ENCODE measurements at regions not wholly inside any gene's neighbourhood (a gene's known extent, or its start where the extent isn't known, plus 50 kb on each side); places are given as distances from the start of the nearest gene placed in this dataset.

DNA sequence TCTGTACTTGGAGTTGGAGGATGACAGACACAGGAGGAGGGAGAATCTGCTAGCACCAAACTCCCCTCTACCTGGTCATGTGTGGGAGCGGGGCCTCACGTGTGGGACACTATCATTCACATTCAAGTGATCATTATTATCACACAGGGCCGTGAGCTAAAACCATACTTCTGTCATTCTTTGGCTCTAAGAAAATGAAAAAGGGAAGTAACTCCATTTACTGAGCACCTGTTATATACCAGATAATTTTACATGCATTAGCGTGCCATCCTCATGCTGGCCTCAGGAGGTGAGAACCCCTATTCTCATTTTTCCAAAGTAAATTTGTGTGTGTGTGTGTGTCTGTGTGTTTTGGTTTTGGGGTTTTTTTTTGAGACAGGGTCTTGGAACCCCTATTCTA lies 150.1 kb downstream of the GLI2 start:
- DNase-seq (ENCODE audit: low read depth) (no peak), FAIRE-seq (no peak)
- Histone ChIP-seq H3K36me3 (ENCODE audit: control insufficient read depth, insufficient read depth, low read length) (no peaks in the 10 kb centered on the region), H3K4me3 (ENCODE audit: low read depth, low read length) (no peak overlapping the region), H3K27me3 (ENCODE audit: control insufficient read depth, insufficient read depth, low read length) (peaks cover 3% of the 10 kb centered on the region)
- TF ChIP-seq, protein P1, sequence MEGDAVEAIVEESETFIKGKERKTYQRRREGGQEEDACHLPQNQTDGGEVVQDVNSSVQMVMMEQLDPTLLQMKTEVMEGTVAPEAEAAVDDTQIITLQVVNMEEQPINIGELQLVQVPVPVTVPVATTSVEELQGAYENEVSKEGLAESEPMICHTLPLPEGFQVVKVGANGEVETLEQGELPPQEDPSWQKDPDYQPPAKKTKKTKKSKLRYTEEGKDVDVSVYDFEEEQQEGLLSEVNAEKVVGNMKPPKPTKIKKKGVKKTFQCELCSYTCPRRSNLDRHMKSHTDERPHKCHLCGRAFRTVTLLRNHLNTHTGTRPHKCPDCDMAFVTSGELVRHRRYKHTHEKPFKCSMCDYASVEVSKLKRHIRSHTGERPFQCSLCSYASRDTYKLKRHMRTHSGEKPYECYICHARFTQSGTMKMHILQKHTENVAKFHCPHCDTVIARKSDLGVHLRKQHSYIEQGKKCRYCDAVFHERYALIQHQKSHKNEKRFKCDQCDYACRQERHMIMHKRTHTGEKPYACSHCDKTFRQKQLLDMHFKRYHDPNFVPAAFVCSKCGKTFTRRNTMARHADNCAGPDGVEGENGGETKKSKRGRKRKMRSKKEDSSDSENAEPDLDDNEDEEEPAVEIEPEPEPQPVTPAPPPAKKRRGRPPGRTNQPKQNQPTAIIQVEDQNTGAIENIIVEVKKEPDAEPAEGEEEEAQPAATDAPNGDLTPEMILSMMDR (IDR thresholded peaks at IDR 0.05; ENCODE audit: insufficient read depth, low read length, severe bottlenecking), result no peak

DNA sequence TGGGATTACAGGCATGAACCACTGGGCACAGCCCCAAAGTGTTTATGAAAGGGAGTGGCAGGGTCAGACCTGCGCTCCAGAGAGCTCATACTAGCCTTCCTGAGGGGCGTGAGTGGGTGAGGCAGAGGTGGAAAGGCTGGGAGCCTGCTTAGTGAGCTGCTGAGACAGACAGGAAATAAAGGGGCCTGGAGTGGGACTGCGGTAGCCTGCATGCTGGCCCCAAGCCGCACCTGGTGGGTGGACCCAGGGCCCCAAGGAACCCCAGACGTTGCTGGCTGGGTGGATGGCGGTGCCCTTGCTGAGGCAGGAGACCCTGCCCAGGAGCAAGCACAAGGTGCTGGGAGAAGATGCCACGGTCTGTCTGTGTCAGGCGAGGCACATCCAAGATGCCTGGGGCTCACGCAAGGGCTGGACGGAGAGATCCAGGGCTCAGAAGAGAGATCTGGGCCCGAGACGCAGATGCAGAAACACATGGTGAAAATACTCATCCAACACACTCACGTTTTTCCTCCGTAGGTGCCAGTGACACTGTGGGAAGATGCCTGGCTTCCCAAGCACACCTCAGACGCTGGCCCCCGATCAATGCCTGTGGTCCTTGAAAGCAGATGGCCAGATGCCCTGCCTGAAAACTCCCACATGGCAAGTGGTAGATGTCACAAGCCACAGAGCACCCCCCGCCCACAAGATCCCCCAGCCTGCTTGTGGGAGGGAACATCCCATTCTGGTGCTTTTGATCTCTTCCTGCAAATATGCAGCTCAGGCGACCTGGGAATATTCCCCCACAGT lies 151.1 kb downstream of the GLI2 start:
- H3K36me3 ChIP-seq (ENCODE audit: control insufficient read depth, insufficient read depth, low read length), result no peaks in the 10 kb centered on the region
- TF ChIP-seq, protein P1 (IDR thresholded peaks at IDR 0.05; ENCODE audit: insufficient read depth, low read length, severe bottlenecking), result no peak
- peaks cover 1% of the 10 kb centered on the region for H3K27me3 ChIP-seq (ENCODE audit: control insufficient read depth, insufficient read depth, low read length)
- no peak overlapping the region for H3K4me3 ChIP-seq (ENCODE audit: low read depth, low read length)
- DNase-seq (ENCODE audit: low read depth) (no peak), FAIRE-seq (peak; percentile 7)

DNA sequence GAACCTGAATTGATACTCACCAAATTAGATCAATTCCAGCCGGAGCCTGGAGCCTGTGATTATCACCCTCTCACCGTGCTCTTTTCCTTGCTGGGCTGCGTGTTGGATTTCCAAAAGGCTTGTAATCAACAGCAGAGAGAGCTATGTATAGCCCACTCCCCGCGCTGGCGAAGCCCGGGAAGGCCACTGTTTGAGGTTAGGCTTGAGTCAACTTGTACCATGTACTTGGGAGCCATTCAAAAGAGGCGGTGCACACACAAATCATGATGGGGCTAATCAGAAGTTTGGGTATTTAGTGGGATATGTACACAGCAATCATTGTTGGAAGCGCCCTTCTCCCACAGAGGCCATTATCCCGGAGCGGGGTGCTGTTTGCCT lies 151.6 kb downstream of the GLI2 start:
- FAIRE-seq, result no peak
- Histone ChIP-seq H3K4me3 (ENCODE audit: low read depth, low read length) (no peak overlapping the region), H3K27me3 (ENCODE audit: control insufficient read depth, insufficient read depth, low read length) (no peaks in the 10 kb centered on the region), H3K36me3 (ENCODE audit: control insufficient read depth, insufficient read depth, low read length) (no peaks in the 10 kb centered on the region)
- TF ChIP-seq, protein P1 (IDR thresholded peaks at IDR 0.05; ENCODE audit: insufficient read depth, low read length, severe bottlenecking), result no peak
- peak; percentile 35 for DNase-seq (ENCODE audit: low read depth)

DNA sequence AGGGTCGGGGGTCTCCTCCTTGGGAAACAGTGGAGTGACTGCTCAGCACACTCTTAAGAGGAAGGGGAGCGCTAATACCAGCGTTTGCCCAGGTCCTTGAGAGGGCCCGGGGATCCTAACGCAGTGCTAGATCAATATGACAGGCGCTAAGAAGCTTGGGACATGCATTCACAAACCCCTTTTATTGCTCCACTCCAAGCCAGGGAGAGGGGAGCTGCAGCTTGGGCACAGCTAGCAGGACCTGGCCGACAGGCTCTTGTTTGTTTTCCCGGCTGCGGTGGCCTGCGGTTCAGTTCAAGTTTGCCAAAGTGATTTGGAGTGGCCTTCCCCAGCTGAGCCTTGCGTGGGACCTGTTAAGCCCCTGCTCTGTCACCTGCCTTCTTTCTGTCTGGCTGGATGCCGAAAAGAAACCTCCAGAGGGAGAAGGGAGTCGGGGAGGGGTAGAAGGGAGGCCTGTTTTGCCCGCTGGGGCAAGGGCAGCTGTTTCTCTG lies 152.1 kb downstream of the GLI2 start:
- FAIRE-seq (no peak), DNase-seq (ENCODE audit: low read depth) (no peak)
- H3K27me3 ChIP-seq (ENCODE audit: control insufficient read depth, insufficient read depth, low read length), result no peaks in the 10 kb centered on the region
- H3K4me3 ChIP-seq (ENCODE audit: low read depth, low read length), result no peak overlapping the region
- H3K36me3 ChIP-seq (ENCODE audit: control insufficient read depth, insufficient read depth, low read length), result no peaks in the 10 kb centered on the region
- TF ChIP-seq, protein P1 (IDR thresholded peaks at IDR 0.05; ENCODE audit: insufficient read depth, low read length, severe bottlenecking), result no peak

DNA sequence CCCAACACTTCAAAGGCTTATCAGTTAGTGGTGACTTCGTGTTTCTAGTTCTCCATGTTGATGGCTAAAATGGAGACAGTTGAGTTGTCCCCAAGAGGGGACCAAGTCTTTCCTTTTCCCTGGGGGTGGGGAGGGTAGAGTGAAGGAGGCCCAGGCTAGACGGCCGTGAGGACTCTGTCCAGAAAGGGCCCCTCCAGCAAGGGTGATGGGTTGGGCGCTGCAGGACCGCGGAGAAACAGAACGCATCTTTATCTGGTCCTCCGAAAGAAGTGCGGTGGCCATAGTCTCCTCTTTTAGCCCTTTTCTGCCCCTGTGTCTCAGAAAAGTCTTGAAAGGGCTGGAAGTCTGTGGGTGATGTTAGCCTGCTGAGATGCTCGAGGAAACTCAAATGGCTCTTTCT lies 153.2 kb downstream of the GLI2 start:
- TF ChIP-seq, protein P1 (IDR thresholded peaks at IDR 0.05; ENCODE audit: insufficient read depth, low read length, severe bottlenecking), result no peak
- H3K27me3 ChIP-seq (ENCODE audit: control insufficient read depth, insufficient read depth, low read length), result no peaks in the 10 kb centered on the region
- H3K36me3 ChIP-seq (ENCODE audit: control insufficient read depth, insufficient read depth, low read length), result no peaks in the 10 kb centered on the region
- FAIRE-seq, result no peak
- no peak for DNase-seq (ENCODE audit: low read depth)
- no peak overlapping the region for H3K4me3 ChIP-seq (ENCODE audit: low read depth, low read length)

DNA sequence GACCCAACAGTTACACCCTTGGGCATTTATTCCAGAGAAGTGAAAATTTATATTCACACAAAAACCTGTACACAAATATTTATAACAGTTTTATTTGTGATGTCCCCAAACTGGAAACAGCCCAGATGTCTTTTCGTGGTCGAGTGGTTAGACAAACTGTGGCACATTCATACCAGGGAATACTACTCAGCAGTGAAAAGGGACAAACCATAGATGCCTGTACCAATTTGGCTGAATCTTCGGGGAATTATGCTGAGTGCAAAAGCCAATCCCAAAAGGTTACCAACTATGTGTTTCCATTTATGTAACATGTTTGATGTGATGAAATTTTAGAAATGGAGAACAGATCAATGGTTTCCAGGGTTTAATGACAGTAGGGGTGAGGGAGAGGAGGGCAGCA lies 154.3 kb downstream of the GLI2 start:
- no peaks in the 10 kb centered on the region for H3K36me3 ChIP-seq (ENCODE audit: control insufficient read depth, insufficient read depth, low read length)
- DNase-seq (ENCODE audit: low read depth), result no peak
- TF ChIP-seq, protein P1 (IDR thresholded peaks at IDR 0.05; ENCODE audit: insufficient read depth, low read length, severe bottlenecking), result no peak
- H3K4me3 ChIP-seq (ENCODE audit: low read depth, low read length), result no peak overlapping the region
- no peaks in the 10 kb centered on the region for H3K27me3 ChIP-seq (ENCODE audit: control insufficient read depth, insufficient read depth, low read length)
- no peak for FAIRE-seq
